ENCODE measurements at regions not wholly inside any gene's neighbourhood (a gene's known extent, or its start where the extent isn't known, plus 50 kb on each side); places are given as distances from the start of the nearest gene placed in this dataset.

- H3K9ac ChIP-seq (ENCODE audit: control insufficient read depth, insufficient read depth, low read length): no peak overlapping the region
- ChIA-PET POLR2A (no interaction called here), RAD21 (ENCODE audit: unreplicated experiment) (interaction anchor here (1.0 to 1.1 kb wide), 2 partner anchors 10 to 71 kb away, joined by 3 read pairs; no protein-coding TSS in a partner anchor), CTCF (no interaction called here), SMC1A (ENCODE audit: uncharacterized antibody, unreplicated experiment) (interaction anchor here (1.2 to 1.4 kb wide), 4 partner anchors 16 to 43 kb away, joined by 3 to 5 read pairs (median 3); no protein-coding TSS in a partner anchor)
- TF ChIP-seq FOXK2 (IDR thresholded peaks at IDR 0.05) (no peak), ATF7 (IDR thresholded peaks at IDR 0.05; ENCODE audit: low read depth) (no peak), MYC (IDR thresholded peaks at IDR 0.05; ENCODE audit: insufficient read depth, insufficient read length, insufficient replicate concordance, low read length, severe bottlenecking) (no peak), YBX1 (IDR thresholded peaks at IDR 0.05) (no peak)
- no peaks in the 10 kb centered on the region for H3K4me1 ChIP-seq (ENCODE audit: control insufficient read depth, insufficient read depth, low read length)
- no peak overlapping the region for H2AFZ ChIP-seq (ENCODE audit: control insufficient read depth, low read depth, low read length)
- ATAC-seq (no peak), DNase-seq (ENCODE audit: low read depth, low spot score) (no peak), FAIRE-seq (no peak)
- no peak overlapping the region for H3K4me3 ChIP-seq
- no peaks in the 10 kb centered on the region for H3K79me2 ChIP-seq (ENCODE audit: control insufficient read depth, insufficient read depth, low read length)
- no peak overlapping the region for H3K4me2 ChIP-seq (ENCODE audit: control insufficient read depth, insufficient read depth)
- in situ Hi-C loops (cut with MboI): no loop called here
- 30% methylated on average over 4 of the region's 4 CpGs for WGBS (ENCODE audit: insufficient coverage, insufficient replicate concordance, low lambda C conversion rate, missing lambda C conversion rate)
- H4K20me1 ChIP-seq (ENCODE audit: control insufficient read depth, insufficient read depth): no peaks in the 10 kb centered on the region
- no peaks in the 10 kb centered on the region for H3K36me3 ChIP-seq (ENCODE audit: control insufficient read depth in 2 of 2, insufficient read depth in 2 of 2, low read length in 1 of 2)
- H3K27me3 ChIP-seq (replicated peaks in 1 of 2; ENCODE audit: control insufficient read depth in 2 of 2, insufficient read depth in 2 of 2, low read length in 1 of 2): no peaks in the 10 kb centered on the region
- intact Hi-C loops (cut with micrococcal nuclease; ENCODE audit: unreplicated experiment): no loop called here
- H3K9me3 ChIP-seq (replicated peaks; ENCODE audit: control insufficient read depth, insufficient read depth, low read length): no peaks in the 10 kb centered on the region
- H3K27ac ChIP-seq (ENCODE audit: control insufficient read depth, insufficient read depth): no peak overlapping the region
- no TSS peak for BruUV-seq (replicated peaks)
These were observed 927.9 kb downstream of the MAT2B start for GRCh38 chr5:164433106-164433870.

- Histone ChIP-seq H3K27me3 (replicated peaks in 1 of 2; ENCODE audit: control insufficient read depth in 2 of 2, insufficient read depth in 2 of 2, low read length in 1 of 2) (no peaks in the 10 kb centered on the region), H3K9me3 (replicated peaks; ENCODE audit: control insufficient read depth, insufficient read depth, low read length) (no peaks in the 10 kb centered on the region), H3K79me2 (ENCODE audit: control insufficient read depth, insufficient read depth, low read length) (no peaks in the 10 kb centered on the region), H3K4me3 (no peak overlapping the region), H3K9ac (ENCODE audit: control insufficient read depth, insufficient read depth, low read length) (no peak overlapping the region), H3K4me2 (ENCODE audit: control insufficient read depth, insufficient read depth) (no peak overlapping the region), H4K20me1 (ENCODE audit: control insufficient read depth, insufficient read depth) (no peaks in the 10 kb centered on the region), H3K36me3 (ENCODE audit: control insufficient read depth in 2 of 2, insufficient read depth in 2 of 2, low read length in 1 of 2) (no peaks in the 10 kb centered on the region), H3K4me1 (ENCODE audit: control insufficient read depth, insufficient read depth, low read length) (no peaks in the 10 kb centered on the region), H2AFZ (ENCODE audit: control insufficient read depth, low read depth, low read length) (no peak overlapping the region), H3K27ac (ENCODE audit: control insufficient read depth, insufficient read depth) (no peak overlapping the region)
- FAIRE-seq: no peak
- WGBS (ENCODE audit: insufficient coverage, insufficient replicate concordance, low lambda C conversion rate, missing lambda C conversion rate): 13% methylated on average over 3 of the region's 3 CpGs
- CTCF ChIA-PET: no interaction called here
- ATAC-seq: no peak
- intact Hi-C loops (cut with micrococcal nuclease; ENCODE audit: unreplicated experiment): no loop called here
- no peak for DNase-seq (ENCODE audit: low read depth, low spot score)
- POLR2A ChIA-PET: no interaction called here
- TF ChIP-seq SIX5 (IDR thresholded peaks at IDR 0.05; ENCODE audit: low read depth, low read length, severe bottlenecking): no peak
- TF ChIP-seq, protein P1, sequence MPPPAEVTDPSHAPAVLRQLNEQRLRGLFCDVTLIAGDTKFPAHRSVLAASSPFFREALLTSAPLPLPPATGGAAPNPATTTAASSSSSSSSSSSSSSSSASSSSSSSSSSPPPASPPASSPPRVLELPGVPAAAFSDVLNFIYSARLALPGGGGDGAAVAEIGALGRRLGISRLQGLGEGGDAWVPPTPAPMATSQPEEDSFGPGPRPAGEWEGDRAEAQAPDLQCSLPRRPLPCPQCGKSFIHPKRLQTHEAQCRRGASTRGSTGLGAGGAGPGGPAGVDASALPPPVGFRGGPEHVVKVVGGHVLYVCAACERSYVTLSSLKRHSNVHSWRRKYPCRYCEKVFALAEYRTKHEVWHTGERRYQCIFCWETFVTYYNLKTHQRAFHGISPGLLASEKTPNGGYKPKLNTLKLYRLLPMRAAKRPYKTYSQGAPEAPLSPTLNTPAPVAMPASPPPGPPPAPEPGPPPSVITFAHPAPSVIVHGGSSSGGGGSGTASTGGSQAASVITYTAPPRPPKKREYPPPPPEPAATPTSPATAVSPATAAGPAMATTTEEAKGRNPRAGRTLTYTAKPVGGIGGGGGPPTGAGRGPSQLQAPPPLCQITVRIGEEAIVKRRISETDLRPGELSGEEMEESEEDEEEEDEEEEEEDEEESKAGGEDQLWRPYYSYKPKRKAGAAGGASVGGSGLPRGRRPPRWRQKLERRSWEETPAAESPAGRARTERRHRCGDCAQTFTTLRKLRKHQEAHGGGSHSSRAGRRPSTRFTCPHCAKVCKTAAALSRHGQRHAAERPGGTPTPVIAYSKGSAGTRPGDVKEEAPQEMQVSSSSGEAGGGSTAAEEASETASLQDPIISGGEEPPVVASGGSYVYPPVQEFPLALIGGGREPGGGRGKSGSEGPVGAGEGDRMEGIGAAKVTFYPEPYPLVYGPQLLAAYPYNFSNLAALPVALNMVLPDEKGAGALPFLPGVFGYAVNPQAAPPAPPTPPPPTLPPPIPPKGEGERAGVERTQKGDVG (CRISPR knock-in tag; IDR thresholded peaks at IDR 0.05): no peak
- TF ChIP-seq, protein P2, sequence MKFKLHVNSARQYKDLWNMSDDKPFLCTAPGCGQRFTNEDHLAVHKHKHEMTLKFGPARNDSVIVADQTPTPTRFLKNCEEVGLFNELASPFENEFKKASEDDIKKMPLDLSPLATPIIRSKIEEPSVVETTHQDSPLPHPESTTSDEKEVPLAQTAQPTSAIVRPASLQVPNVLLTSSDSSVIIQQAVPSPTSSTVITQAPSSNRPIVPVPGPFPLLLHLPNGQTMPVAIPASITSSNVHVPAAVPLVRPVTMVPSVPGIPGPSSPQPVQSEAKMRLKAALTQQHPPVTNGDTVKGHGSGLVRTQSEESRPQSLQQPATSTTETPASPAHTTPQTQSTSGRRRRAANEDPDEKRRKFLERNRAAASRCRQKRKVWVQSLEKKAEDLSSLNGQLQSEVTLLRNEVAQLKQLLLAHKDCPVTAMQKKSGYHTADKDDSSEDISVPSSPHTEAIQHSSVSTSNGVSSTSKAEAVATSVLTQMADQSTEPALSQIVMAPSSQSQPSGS (IDR thresholded peaks at IDR 0.05; ENCODE audit: low read length): no peak
- no TSS peak for BruUV-seq (replicated peaks)
- in situ Hi-C loops (cut with MboI): no loop called here
- RAD21 ChIA-PET (ENCODE audit: unreplicated experiment): no interaction called here
- SMC1A ChIA-PET (ENCODE audit: uncharacterized antibody, unreplicated experiment): no interaction called here
These were observed 930.2 kb downstream of the MAT2B start for GRCh38 chr5:164435576-164435975.

Data from GM12878 (cell line).